ENCODE measurements at regions not wholly inside any gene's neighbourhood (a gene's known extent, or its start where the extent isn't known, plus 50 kb on each side); places are given as distances from the start of the nearest gene placed in this dataset.

GRCh38 chr2:192725991-192726390 is 531.3 kb upstream of the TMEFF2 start:
- no peaks in the 10 kb centered on the region for H4K20me1 ChIP-seq (ENCODE audit: insufficient read depth, low read length)
- Mint-ChIP-seq H3K4me3 (no peak overlapping the region), H3K27ac (no peak overlapping the region), H3K9me3 (peaks cover 0 to 9% (median 3%) of the 10 kb centered on the region in 7 donors), H3K36me3 (no peaks in the 10 kb centered on the region), H3K27me3 (ENCODE audit: low read depth in 3 of 3) (no peaks in the 10 kb centered on the region), H3K4me1 (no peaks in the 10 kb centered on the region)
- H3K9ac ChIP-seq (ENCODE audit: insufficient read depth, low read length, poor library complexity, severe bottlenecking) = no peak overlapping the region
- WGBS (ENCODE audit: insufficient coverage) = 100% methylated on average over 1 of the region's 1 CpG
- intact Hi-C loops (cut with micrococcal nuclease) = no loop called here
- H2AFZ ChIP-seq (ENCODE audit: insufficient read depth, low read depth, low read length, poor library complexity, severe bottlenecking) = no peak overlapping the region
- H3K4me1 ChIP-seq (ENCODE audit: control insufficient read depth in 1 of 2, insufficient read depth in 2 of 2, low read length in 2 of 2) = no peaks in the 10 kb centered on the region
- H3K27me3 ChIP-seq (ENCODE audit: control insufficient read depth in 2 of 2, insufficient read depth in 2 of 2, low read length in 2 of 2) = no peaks in the 10 kb centered on the region
- no peaks in the 10 kb centered on the region for H3K79me2 ChIP-seq (ENCODE audit: insufficient read depth, low read length)
- H3K9me3 ChIP-seq (replicated peaks in 1 of 2; ENCODE audit: control insufficient read depth in 1 of 2, insufficient read depth in 1 of 2, low read length in 2 of 2) = peaks cover 5 to 7% of the 10 kb centered on the region in 2 donors
- no peak overlapping the region for H3K4me2 ChIP-seq (replicated peaks; ENCODE audit: extremely low read depth, low read length, poor library complexity, severe bottlenecking)
- TF ChIP-seq CTCF (IDR thresholded peaks at IDR 0.05) = no peak
- H3K4me3 ChIP-seq (replicated peaks in 1 of 3; ENCODE audit: low read depth in 2 of 3, low read length in 3 of 3) = no peak overlapping the region
- DNase-seq = no peak
- H3K27ac ChIP-seq (ENCODE audit: low read depth in 1 of 2, low read length in 2 of 2) = no peak overlapping the region
- no peaks in the 10 kb centered on the region for H3K36me3 ChIP-seq (replicated peaks in 1 of 2; ENCODE audit: control insufficient read depth in 1 of 2, insufficient read depth in 2 of 2, low read length in 2 of 2)

DNA sequence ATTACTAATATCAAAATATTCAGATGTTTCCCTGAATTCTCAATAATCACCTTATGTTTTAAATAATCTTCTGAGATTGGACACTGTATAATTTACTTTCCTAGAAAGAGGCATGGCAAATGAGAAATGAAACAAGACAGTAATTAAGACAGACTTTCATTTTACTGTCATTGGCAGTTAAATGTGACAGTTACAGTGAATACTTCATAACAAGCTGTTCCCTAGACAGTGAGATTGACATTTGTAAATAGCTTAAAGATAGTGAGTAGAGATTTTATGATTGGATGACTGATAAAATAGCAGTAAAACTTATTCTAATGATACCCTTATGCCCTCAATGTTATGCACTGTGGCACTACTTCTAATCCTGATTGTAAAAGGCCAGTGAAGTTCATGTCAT is 524.9 kb upstream of the TMEFF2 start:
- no peak for TF ChIP-seq CTCF (IDR thresholded peaks at IDR 0.05)
- H3K9ac ChIP-seq (ENCODE audit: insufficient read depth, low read length, poor library complexity, severe bottlenecking) = no peak overlapping the region
- H3K27me3 Mint-ChIP-seq (ENCODE audit: low read depth in 3 of 3) = no peaks in the 10 kb centered on the region
- no peaks in the 10 kb centered on the region for H3K79me2 ChIP-seq (ENCODE audit: insufficient read depth, low read length)
- H3K4me1 ChIP-seq (ENCODE audit: control insufficient read depth in 1 of 2, insufficient read depth in 2 of 2, low read length in 2 of 2) = no peaks in the 10 kb centered on the region
- peaks cover 6% of the 10 kb centered on the region in 2 donors for H3K9me3 ChIP-seq (replicated peaks in 1 of 2; ENCODE audit: control insufficient read depth in 1 of 2, insufficient read depth in 1 of 2, low read length in 2 of 2)
- H3K27ac Mint-ChIP-seq = no peak overlapping the region
- intact Hi-C loops (cut with micrococcal nuclease) = no loop called here
- no peaks in the 10 kb centered on the region for H3K36me3 ChIP-seq (replicated peaks in 1 of 2; ENCODE audit: control insufficient read depth in 1 of 2, insufficient read depth in 2 of 2, low read length in 2 of 2)
- peaks cover 0 to 7% (median 2%) of the 10 kb centered on the region in 7 donors for H3K9me3 Mint-ChIP-seq
- H4K20me1 ChIP-seq (ENCODE audit: insufficient read depth, low read length) = no peaks in the 10 kb centered on the region
- no peak overlapping the region for H3K4me2 ChIP-seq (replicated peaks; ENCODE audit: extremely low read depth, low read length, poor library complexity, severe bottlenecking)
- no peaks in the 10 kb centered on the region for H3K4me1 Mint-ChIP-seq
- H3K27me3 ChIP-seq (ENCODE audit: control insufficient read depth in 2 of 2, insufficient read depth in 2 of 2, low read length in 2 of 2) = no peaks in the 10 kb centered on the region
- no peak for DNase-seq
- H3K36me3 Mint-ChIP-seq = no peaks in the 10 kb centered on the region
- H3K27ac ChIP-seq (ENCODE audit: low read depth in 1 of 2, low read length in 2 of 2) = no peak overlapping the region
- no peak overlapping the region for H2AFZ ChIP-seq (ENCODE audit: insufficient read depth, low read depth, low read length, poor library complexity, severe bottlenecking)
- no peak overlapping the region for H3K4me3 Mint-ChIP-seq
- no peak overlapping the region for H3K4me3 ChIP-seq (replicated peaks in 1 of 3; ENCODE audit: low read depth in 2 of 3, low read length in 3 of 3)

Data from CD14-positive monocyte (primary cell).